ENCODE measurements at regions not wholly inside any gene's neighbourhood (a gene's known extent, or its start where the extent isn't known, plus 50 kb on each side); places are given as distances from the start of the nearest gene placed in this dataset.
"Not testable (repeated sequence)": the region's sequence is repeated elsewhere in the genome, so short reads cannot be mapped to it uniquely, and the experiment has no call there.

GRCh38 chrX:44785652-44786051 is 58.2 kb upstream of the DUSP21 start:
- Mint-ChIP-seq H3K4me1 (ENCODE audit: low read depth) (no peaks in the 10 kb centered on the region), H3K9me3 (no peaks in the 10 kb centered on the region), H3K36me3 (ENCODE audit: insufficient read depth in 2 of 2) (no peaks in the 10 kb centered on the region), H3K27ac (no peak overlapping the region), H3K27me3 (ENCODE audit: low read depth) (peaks cover 6% of the 10 kb centered on the region), H3K4me3 (no peak overlapping the region)
- DNase-seq (no peak), ATAC-seq (replicated peaks in 1 of 2) (no peak)

DNA sequence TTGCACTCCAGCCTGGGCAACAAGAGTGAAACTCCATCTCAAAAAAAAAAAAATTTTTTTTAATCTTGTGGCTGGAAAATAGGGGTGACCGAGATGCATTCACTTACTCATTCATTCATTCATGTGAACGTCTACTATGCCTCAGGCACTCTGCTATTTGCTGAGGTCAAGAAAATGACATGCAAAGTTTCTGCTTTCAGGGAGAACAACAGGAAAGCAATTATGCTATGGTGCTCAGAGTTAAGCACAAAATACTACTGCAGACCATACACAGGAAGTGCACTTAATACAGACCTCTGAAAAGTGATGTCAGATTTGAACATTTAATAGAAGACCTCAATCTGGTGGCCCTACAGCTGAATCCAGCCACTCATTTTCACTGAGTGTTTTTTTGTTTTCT is 59.6 kb upstream of the DUSP21 start:
- Mint-ChIP-seq H3K4me3 (no peak overlapping the region), H3K27me3 (ENCODE audit: low read depth) (peaks cover 6% of the 10 kb centered on the region), H3K36me3 (ENCODE audit: insufficient read depth in 2 of 2) (no peaks in the 10 kb centered on the region), H3K9me3 (no peaks in the 10 kb centered on the region), H3K4me1 (ENCODE audit: low read depth) (no peaks in the 10 kb centered on the region), H3K27ac (no peak overlapping the region)
- ATAC-seq (replicated peaks in 1 of 2) (no peak), DNase-seq (no peak)

DNA sequence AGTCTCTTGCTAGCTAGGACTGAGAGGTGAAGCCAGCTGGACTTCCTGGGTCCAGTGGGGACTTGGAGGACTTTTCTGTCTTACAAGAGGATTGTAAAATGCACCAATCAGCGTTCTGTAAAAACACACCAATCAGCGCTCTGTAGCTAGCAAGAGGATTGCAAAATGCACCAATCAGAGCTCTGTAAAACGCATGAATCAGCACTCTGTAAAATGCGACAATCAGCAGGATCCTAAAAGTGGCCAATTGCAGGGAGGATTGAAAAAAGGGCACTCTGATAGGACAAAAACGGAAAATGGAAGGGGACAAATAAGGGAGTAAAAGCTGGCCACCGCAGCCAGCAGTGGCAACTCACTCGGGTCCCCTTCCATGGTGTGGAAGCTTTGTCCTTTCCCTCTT is 65.6 kb upstream of the DUSP21 start:
- DNase-seq (no peak), ATAC-seq (replicated peaks in 1 of 2) (no peak)
- Mint-ChIP-seq H3K27me3 (ENCODE audit: low read depth) (peaks cover 10% of the 10 kb centered on the region), H3K27ac (no peak overlapping the region), H3K4me1 (ENCODE audit: low read depth) (no peaks in the 10 kb centered on the region), H3K36me3 (ENCODE audit: insufficient read depth in 2 of 2) (no peaks in the 10 kb centered on the region), H3K9me3 (no peaks in the 10 kb centered on the region), H3K4me3 (no peak overlapping the region)

DNA sequence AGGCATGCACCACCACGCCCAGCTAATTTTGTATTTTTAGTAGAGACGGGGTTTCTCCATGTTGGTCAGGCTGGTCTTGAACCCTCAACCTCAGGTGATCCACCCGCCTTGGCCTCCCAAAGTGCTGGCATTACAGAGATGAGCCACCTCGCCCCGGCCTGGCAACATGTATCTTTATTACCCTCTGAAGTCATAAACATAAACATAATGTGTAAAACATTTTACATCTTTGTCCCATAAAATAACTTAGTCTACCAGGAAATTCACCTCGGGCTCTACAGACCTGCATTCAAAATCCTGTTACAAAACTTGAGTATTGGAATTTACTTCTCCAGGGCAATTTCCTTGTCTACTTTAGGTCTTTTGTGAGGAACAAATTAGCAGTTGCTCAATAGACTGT is 68.1 kb upstream of the DUSP21 start:
- no peak for DNase-seq
- no peak overlapping the region for H3K4me3 Mint-ChIP-seq
- no peak for ATAC-seq (replicated peaks in 1 of 2)
- H3K9me3 Mint-ChIP-seq, result no peaks in the 10 kb centered on the region
- H3K27me3 Mint-ChIP-seq (ENCODE audit: low read depth), result peaks cover 17% of the 10 kb centered on the region
- H3K27ac Mint-ChIP-seq, result no peak overlapping the region
- H3K36me3 Mint-ChIP-seq (ENCODE audit: insufficient read depth in 2 of 2), result no peaks in the 10 kb centered on the region
- no peaks in the 10 kb centered on the region for H3K4me1 Mint-ChIP-seq (ENCODE audit: low read depth)

- ATAC-seq (replicated peaks in 1 of 2); H3K36me3 Mint-ChIP-seq (ENCODE audit: insufficient read depth in 2 of 2); H3K4me1 Mint-ChIP-seq (ENCODE audit: low read depth); H3K9me3 Mint-ChIP-seq; DNase-seq; H3K4me3 Mint-ChIP-seq; H3K27ac Mint-ChIP-seq: not testable (repeated sequence)
- peaks cover 17% of the 10 kb centered on the region for H3K27me3 Mint-ChIP-seq (ENCODE audit: low read depth)
These were observed 69.8 kb upstream of the DUSP21 start for GRCh38 chrX:44774066-44774465.

GRCh38 chrX:44770121-44770520 is 73.7 kb upstream of the DUSP21 start:
- H3K27me3 Mint-ChIP-seq (ENCODE audit: low read depth), result peaks cover 23% of the 10 kb centered on the region
- peaks cover 0 to 5% of the 10 kb centered on the region in 2 donors for H3K36me3 Mint-ChIP-seq (ENCODE audit: insufficient read depth in 2 of 2)
- H3K4me3 Mint-ChIP-seq, result no peak overlapping the region
- no peaks in the 10 kb centered on the region for H3K9me3 Mint-ChIP-seq
- DNase-seq (no peak), ATAC-seq (replicated peaks in 1 of 2) (no peak)
- H3K4me1 Mint-ChIP-seq (ENCODE audit: low read depth), result no peaks in the 10 kb centered on the region
- H3K27ac Mint-ChIP-seq, result no peak overlapping the region

DNA sequence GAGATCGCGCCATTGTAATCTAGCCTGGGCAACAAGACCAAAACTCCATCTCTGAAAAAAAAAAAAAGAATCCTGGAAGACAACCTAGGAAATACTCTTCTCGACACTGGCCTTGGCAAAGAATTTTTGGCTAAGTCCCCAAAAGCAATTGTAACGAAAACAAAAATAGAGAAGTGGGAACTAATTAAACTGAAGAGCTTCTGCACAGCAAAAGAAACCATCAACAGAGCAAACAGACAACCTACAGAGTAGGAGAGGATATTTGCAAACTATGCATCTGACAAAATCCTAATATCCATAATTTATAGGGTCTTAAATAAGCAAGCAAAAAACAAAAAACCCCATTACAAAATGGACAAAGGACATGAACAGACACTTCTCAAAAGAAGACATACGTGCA is 76.5 kb upstream of the DUSP21 start:
- ATAC-seq (replicated peaks in 1 of 2), result no peak
- H3K27me3 Mint-ChIP-seq (ENCODE audit: low read depth), result peaks cover 6% of the 10 kb centered on the region
- H3K9me3 Mint-ChIP-seq, result no peaks in the 10 kb centered on the region

GRCh38 chrX:44765556-44765955 is 78.3 kb upstream of the DUSP21 start:
- H3K36me3 Mint-ChIP-seq (ENCODE audit: insufficient read depth in 2 of 2), result peaks cover 0 to 5% of the 10 kb centered on the region in 2 donors
- DNase-seq, result no peak
- H3K27me3 Mint-ChIP-seq (ENCODE audit: low read depth), result peaks cover 6% of the 10 kb centered on the region
- H3K4me3 Mint-ChIP-seq, result no peak overlapping the region
- H3K27ac Mint-ChIP-seq, result no peak overlapping the region
- H3K4me1 Mint-ChIP-seq (ENCODE audit: low read depth), result no peaks in the 10 kb centered on the region
- ATAC-seq (replicated peaks in 1 of 2), result no peak
- H3K9me3 Mint-ChIP-seq, result no peaks in the 10 kb centered on the region

More for the DNA sequence above, 76.5 kb upstream of the DUSP21 start:
- H3K4me1 Mint-ChIP-seq (ENCODE audit: low read depth), result no peaks in the 10 kb centered on the region
- H3K27ac Mint-ChIP-seq, result no peak overlapping the region
- H3K4me3 Mint-ChIP-seq, result no peak overlapping the region
- H3K36me3 Mint-ChIP-seq (ENCODE audit: insufficient read depth in 2 of 2), result peaks cover 0 to 5% of the 10 kb centered on the region in 2 donors
- DNase-seq, result no peak

GRCh38 chrX:44747969-44748368 is 95.9 kb upstream of the DUSP21 start:
- DNase-seq (no peak), ATAC-seq (replicated peaks in 1 of 2) (no peak)
- Mint-ChIP-seq H3K4me3 (no peak overlapping the region), H3K36me3 (ENCODE audit: insufficient read depth in 2 of 2) (no peaks in the 10 kb centered on the region), H3K27ac (no peak overlapping the region), H3K9me3 (no peaks in the 10 kb centered on the region), H3K27me3 (ENCODE audit: low read depth) (peaks cover 4% of the 10 kb centered on the region), H3K4me1 (ENCODE audit: low read depth) (no peaks in the 10 kb centered on the region)

DNA sequence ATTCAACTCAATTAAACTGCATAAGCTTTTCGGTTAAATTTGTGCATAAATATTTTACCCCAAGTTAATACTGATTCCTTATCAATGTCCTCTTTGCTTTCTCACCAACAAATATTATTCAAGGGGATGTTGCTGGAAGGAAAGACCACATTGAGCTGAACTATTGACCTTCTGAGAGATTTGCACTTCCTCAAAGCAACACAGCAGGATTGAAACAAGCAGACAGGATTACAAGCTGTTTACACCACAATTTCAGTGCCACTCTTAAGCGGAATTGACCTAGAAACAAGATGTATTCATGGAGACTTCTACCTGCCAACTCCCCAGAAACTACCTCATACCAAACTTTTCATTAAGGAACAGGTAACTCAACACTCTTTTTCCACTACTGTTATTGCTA is 96.5 kb upstream of the DUSP21 start:
- Mint-ChIP-seq H3K36me3 (ENCODE audit: insufficient read depth in 2 of 2) (no peaks in the 10 kb centered on the region), H3K4me3 (no peak overlapping the region), H3K27ac (no peak overlapping the region), H3K4me1 (ENCODE audit: low read depth) (no peaks in the 10 kb centered on the region), H3K27me3 (ENCODE audit: low read depth) (peaks cover 9% of the 10 kb centered on the region), H3K9me3 (no peaks in the 10 kb centered on the region)
- ATAC-seq (replicated peaks in 1 of 2) (no peak), DNase-seq (no peak)

DNA sequence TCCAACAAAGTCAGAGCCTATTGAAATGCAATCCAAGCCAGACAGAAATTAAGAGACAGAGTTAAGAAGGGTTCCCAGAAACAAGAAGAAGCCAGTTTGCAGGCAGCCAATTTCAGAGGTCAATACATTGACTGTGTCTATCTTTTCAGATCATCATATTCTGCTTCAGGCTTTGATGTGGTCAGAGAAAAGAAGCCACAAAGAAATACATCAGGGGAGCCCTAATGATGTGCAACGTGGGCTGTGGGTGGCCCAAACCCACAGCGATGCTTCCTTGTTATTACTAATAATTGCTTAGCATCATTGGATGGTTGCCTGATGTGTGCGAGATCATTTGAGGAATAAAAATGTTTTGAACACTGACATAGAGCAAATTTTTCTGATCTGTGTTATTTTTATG is 99.0 kb upstream of the DUSP21 start:
- ATAC-seq (replicated peaks in 1 of 2) (no peak), DNase-seq (no peak)
- Mint-ChIP-seq H3K4me3 (no peak overlapping the region), H3K36me3 (ENCODE audit: insufficient read depth in 2 of 2) (no peaks in the 10 kb centered on the region), H3K9me3 (no peaks in the 10 kb centered on the region), H3K27me3 (ENCODE audit: low read depth) (peaks cover 10% of the 10 kb centered on the region), H3K4me1 (ENCODE audit: low read depth) (no peaks in the 10 kb centered on the region), H3K27ac (no peak overlapping the region)

DNA sequence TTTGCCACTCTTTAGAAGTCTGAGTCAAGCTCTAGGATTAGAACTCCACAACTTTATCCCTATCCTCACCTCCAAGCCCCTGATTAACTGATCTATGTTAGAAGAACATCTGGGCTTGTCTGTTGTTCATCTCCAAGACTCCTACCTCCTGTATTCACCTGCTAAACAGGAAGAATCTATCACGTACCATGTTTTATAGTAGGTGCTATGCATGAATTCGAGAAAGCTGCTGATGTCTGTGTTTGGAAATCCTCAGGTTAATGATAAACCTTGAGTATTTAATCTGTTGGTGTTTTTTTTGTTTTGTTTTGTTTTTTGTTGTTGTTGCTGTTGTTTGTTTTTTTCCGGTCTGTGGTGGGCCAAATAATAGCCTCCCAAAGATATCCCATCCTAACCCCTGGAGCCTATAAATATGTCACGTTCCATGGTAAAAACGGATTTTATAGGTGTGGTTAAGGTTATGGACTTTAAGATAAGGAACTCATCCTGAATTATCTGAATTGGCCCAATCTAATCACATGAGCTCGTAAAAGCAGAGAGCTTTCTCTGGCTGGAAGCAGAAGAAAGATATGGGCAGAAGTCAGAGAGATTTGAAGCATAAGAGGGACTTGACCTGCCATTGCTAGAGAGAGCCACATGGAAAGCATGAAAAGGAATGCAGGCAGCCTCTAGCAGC is 101.2 kb upstream of the DUSP21 start:
- no peak overlapping the region for H3K4me3 Mint-ChIP-seq
- no peaks in the 10 kb centered on the region for H3K4me1 Mint-ChIP-seq (ENCODE audit: low read depth)
- no peak for DNase-seq
- H3K9me3 Mint-ChIP-seq, result no peaks in the 10 kb centered on the region
- H3K27ac Mint-ChIP-seq, result no peak overlapping the region
- peaks cover 19% of the 10 kb centered on the region for H3K27me3 Mint-ChIP-seq (ENCODE audit: low read depth)
- H3K36me3 Mint-ChIP-seq (ENCODE audit: insufficient read depth in 2 of 2), result no peaks in the 10 kb centered on the region
- ATAC-seq (replicated peaks in 1 of 2), result no peak

DNA sequence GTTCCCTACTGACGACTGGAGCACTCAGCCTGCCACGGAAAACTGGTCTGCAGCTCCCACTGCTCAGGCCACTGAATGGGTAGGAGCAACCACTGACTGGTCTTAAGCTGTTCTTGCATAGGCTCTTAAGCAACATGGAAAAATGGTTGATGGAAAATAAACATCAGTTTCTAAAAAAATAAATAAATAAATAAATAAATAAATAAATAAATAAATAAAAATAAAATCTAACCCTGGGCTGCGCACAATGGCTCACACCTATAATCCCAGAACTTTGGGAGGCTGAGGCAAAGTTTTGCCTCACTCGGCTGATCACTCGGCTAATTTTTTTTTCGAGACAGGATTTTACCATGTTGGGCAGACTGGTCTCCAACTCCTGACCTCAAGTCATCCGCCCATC is 102.0 kb upstream of the DUSP21 start:
- H3K4me3 Mint-ChIP-seq; DNase-seq; H3K4me1 Mint-ChIP-seq (ENCODE audit: low read depth); H3K9me3 Mint-ChIP-seq; ATAC-seq (replicated peaks in 1 of 2); H3K27ac Mint-ChIP-seq; H3K36me3 Mint-ChIP-seq (ENCODE audit: insufficient read depth in 2 of 2): not testable (repeated sequence)
- H3K27me3 Mint-ChIP-seq (ENCODE audit: low read depth), result peaks cover 19% of the 10 kb centered on the region

GRCh38 chrX:44741458-44741857 is 102.4 kb upstream of the DUSP21 start:
- not testable (repeated sequence) for DNase-seq; H3K4me1 Mint-ChIP-seq (ENCODE audit: low read depth); H3K27ac Mint-ChIP-seq; H3K4me3 Mint-ChIP-seq; H3K36me3 Mint-ChIP-seq (ENCODE audit: insufficient read depth in 2 of 2); H3K9me3 Mint-ChIP-seq; ATAC-seq (replicated peaks in 1 of 2)
- H3K27me3 Mint-ChIP-seq (ENCODE audit: low read depth), result peaks cover 17% of the 10 kb centered on the region
